Esophagus (tissue), 2 donors: ENCODE measurements at regions not wholly inside any gene's neighbourhood (a gene's known extent, or its start where the extent isn't known, plus 50 kb on each side); places are given as distances from the start of the nearest gene placed in this dataset.

Experiments
- H3K27ac ChIP-seq, 2 donors: one replicate each; pipeline ENCODE4 v1.5.1; 2013; ENCODE audit warnings: low read depth in 2 of 2, mild to moderate bottlenecking in 2 of 2, inconsistent platforms in 1 of 2, low read length in 1 of 2, moderate library complexity in 1 of 2
- H3K27me3 ChIP-seq, 2 donors: one replicate each; pipeline ENCODE4 v1.6.1; 2013; ENCODE audit warnings: low read length in 2 of 2, control low read depth in 1 of 2, mild to moderate bottlenecking in 1 of 2; ENCODE audit not compliant: insufficient read depth in 2 of 2, control insufficient read depth in 1 of 2
- H3K36me3 ChIP-seq, 2 donors: one replicate each; pipeline ENCODE4 v1.6.1; 2013; ENCODE audit warnings: low read length in 1 of 2; ENCODE audit not compliant: control insufficient read depth in 2 of 2, insufficient read depth in 2 of 2
- H3K4me1 ChIP-seq, 2 donors: one replicate each; pipeline ENCODE4 v1.6.1; 2013; ENCODE audit warnings: low read length in 1 of 2; ENCODE audit not compliant: control insufficient read depth in 2 of 2, insufficient read depth in 2 of 2
- H3K4me3 ChIP-seq, 2 donors: one replicate each; pipeline ENCODE4 v1.5.1; 2013; ENCODE audit warnings: low read length in 2 of 2, mild to moderate bottlenecking in 2 of 2, low read depth in 1 of 2, moderate library complexity in 1 of 2
- H3K9me3 ChIP-seq, 2 donors: one replicate each; pipeline ENCODE4 v1.6.1; 2013; ENCODE audit warnings: mild to moderate bottlenecking in 2 of 2, low read depth in 1 of 2, low read length in 1 of 2, moderate library complexity in 1 of 2; ENCODE audit not compliant: control insufficient read depth in 2 of 2, insufficient read depth in 1 of 2
- WGBS, 2 donors: extraction: QIAGEN DNeasy Blood & Tissue Kit; methylation state at CpG; one replicate each; pipeline ENCODE4 v1.1.7; 2013; 5-methylcytosine and 5-hydroxymethylcytosine counted together
- donor health status: healthy with polysubstance abuse.
- donor health status: Bipolar disorder and iron deficiency.

DNA sequence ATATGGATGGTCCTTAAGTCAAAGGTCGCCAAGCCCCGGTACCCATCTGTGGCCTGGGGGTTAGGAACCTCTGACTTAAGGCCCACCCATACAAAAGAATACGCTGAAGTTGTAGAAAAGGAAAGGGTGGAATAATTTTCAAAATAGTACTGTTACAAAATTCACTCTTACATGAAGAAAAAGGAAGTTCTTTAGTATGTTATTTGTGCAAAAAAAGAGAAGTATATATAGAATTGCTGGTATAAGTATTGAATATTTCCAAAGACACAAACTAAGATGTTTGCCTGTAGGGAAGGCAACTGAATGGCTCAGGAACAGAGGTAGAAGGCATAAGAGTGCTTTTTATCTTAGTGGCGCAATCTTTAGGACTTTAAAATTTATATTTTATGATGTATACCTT lies 78.7 kb downstream of the PRLHR start:
- 83 to 88% methylated on average over 4 of the region's 4 CpGs for WGBS, 2 donors

DNA sequence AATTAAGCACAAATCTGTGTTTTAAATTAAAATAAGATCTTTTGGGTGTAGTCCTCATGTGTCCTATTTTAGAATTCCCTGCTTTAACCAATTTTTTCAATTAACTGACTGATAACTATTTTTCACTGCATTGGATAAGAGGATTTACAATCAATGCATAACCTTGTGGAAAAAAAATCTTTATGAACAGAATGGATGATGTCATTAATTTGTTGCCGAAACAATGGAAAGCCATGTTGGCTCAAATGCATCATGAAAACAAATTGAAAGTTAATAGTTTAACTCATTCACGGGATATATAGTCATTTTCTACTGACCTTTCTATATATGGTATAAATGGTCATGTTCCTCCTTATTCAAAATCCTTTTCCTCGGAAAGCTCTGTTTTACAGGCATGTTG lies 82.3 kb downstream of the PRLHR start:
- H3K4me1 ChIP-seq: no peaks in the 10 kb centered on the region
- no peak overlapping the region for H3K27ac ChIP-seq
- H3K9me3 ChIP-seq: no peaks in the 10 kb centered on the region
- no peak overlapping the region for H3K4me3 ChIP-seq
- 83 to 85% methylated on average over 3 of the region's 3 CpGs for WGBS, 2 donors
- H3K36me3 ChIP-seq: no peaks in the 10 kb centered on the region
- H3K27me3 ChIP-seq: no peaks in the 10 kb centered on the region

More for the DNA sequence above, 78.7 kb downstream of the PRLHR start:
- Histone ChIP-seq H3K4me1 (no peaks in the 10 kb centered on the region), H3K27ac (no peak overlapping the region), H3K27me3 (no peaks in the 10 kb centered on the region), H3K4me3 (no peak overlapping the region), H3K36me3 (no peaks in the 10 kb centered on the region), H3K9me3 (peaks cover 0 to 4% of the 10 kb centered on the region in 2 donors)

DNA sequence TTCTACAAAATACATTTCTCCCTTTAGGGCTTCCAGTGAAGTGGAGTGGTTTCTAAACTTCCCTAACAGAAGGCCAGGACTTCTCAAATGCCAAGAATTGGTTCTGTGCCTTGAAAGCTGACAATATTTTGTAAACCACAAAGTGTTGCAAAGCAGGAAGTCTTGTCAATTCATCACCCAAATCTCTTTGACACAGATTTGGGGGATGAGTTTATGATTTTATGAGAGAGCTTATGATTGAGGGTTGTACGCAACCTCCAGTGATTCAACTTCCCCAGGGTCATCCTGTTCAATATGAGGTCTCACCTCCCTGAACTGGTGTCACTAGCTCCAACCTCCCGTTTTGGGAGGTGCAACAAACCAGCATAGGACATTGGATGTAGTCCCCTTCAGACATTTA lies 83.7 kb downstream of the PRLHR start:
- 68 to 81% methylated on average over 2 of the region's 2 CpGs for whole genome bisulfite sequencing, 2 donors

DNA sequence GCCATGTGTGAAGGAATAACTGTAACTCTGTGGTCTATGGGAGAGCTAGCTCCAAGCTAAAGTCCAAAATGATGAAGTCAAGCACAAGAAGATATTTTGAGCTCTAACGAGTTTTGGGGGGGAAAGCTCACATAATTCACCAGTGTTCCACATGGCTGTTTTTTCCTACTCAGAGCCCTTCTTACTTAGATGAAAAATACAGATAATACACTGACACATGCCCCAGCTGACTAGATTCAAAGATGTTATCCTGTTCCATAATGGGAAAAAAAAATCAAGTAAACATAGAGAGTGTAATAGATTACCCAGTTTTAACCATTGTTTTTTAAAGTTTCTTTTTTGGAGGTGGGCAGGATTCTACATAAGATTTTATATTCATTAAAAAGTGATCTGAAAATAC lies 86.6 kb downstream of the PRLHR start:
- H3K27ac ChIP-seq: no peak overlapping the region
- WGBS, 2 donors: 67 to 69% methylated on average over 1 of the region's 1 CpG
- H3K27me3 ChIP-seq: no peaks in the 10 kb centered on the region
- H3K4me3 ChIP-seq: no peak overlapping the region
- H3K4me1 ChIP-seq: no peaks in the 10 kb centered on the region
- H3K36me3 ChIP-seq: no peaks in the 10 kb centered on the region
- no peaks in the 10 kb centered on the region for H3K9me3 ChIP-seq

More for the DNA sequence above, 83.7 kb downstream of the PRLHR start:
- H3K27me3 ChIP-seq: no peaks in the 10 kb centered on the region
- no peak overlapping the region for H3K4me3 ChIP-seq
- H3K4me1 ChIP-seq: no peaks in the 10 kb centered on the region
- no peaks in the 10 kb centered on the region for H3K36me3 ChIP-seq
- H3K9me3 ChIP-seq: no peaks in the 10 kb centered on the region
- no peak overlapping the region for H3K27ac ChIP-seq

DNA sequence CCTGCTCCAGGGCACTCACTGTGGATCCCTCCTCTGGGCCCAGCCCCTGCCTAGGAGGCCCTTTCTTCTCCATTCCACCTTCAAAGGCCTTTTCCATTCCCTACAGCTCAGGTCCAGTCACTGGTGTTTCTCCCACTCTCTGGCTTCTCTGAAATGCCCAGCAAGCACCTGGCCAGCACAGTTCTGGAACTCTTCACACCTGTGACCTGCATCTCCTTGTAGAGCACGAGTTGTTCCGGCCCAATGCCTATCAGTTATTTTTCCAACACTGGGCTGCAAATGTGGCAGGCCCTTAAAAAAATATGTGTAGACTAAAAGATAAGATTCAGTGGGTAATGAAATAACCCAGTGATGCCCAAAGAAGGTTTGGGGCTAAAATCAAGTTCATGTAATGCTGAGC lies 87.1 kb downstream of the PRLHR start:
- Histone ChIP-seq H3K9me3 (no peaks in the 10 kb centered on the region), H3K27ac (no peak overlapping the region), H3K4me1 (no peaks in the 10 kb centered on the region), H3K36me3 (no peaks in the 10 kb centered on the region), H3K4me3 (no peak overlapping the region), H3K27me3 (no peaks in the 10 kb centered on the region)
- 86 to 94% methylated on average over 2 of the region's 2 CpGs for WGBS, 2 donors

DNA sequence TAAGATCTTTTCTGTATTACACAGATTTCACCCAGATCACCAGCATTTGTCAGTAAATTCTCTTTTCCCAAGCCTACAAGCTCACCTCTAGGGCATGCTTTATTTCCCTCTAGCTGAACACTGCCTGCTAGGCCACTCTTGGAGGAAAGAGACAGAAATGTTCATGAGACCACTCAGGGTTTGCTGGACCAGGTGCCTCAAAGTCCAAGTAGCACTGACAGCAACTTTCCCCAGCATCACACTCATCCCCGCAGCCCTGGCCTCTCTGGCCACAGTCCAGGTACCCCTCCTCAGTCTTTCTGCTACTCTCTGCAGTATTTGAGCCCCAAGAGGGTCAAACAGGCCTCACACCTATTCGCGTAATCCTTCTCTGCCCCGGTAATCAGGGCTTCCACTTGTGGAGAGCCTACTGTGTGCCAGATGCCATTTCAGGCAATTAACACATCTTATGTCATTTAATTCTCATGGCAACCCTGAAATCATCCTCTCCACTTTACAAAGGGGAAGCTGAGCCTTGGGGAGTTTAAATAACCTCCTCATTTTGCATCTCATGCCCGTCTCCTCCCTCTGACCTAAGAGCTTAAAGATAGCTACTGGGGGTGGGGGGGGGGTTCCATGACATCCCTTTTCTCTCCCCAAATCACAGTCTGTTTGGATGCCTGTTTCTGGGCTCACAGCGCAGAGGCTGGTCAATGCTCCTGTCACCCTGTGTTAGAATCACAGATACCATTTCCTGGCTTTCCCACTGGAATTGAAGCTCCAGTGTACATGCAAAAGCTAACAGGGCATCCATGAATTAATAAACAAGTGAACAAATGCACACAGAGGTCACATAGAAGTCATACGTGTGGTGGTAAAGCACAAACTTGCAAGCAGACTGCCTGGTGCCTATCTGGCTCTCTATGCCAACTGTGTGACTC lies 88.5 kb downstream of the PRLHR start:
- H3K36me3 ChIP-seq: no peaks in the 10 kb centered on the region
- 88 to 92% methylated on average over 7 of the region's 7 CpGs for WGBS, 2 donors
- H3K27me3 ChIP-seq: no peaks in the 10 kb centered on the region
- H3K4me1 ChIP-seq: peaks cover 0 to 2% of the 10 kb centered on the region in 2 donors
- no peaks in the 10 kb centered on the region for H3K9me3 ChIP-seq
- no peak overlapping the region for H3K27ac ChIP-seq
- no peak overlapping the region for H3K4me3 ChIP-seq

DNA sequence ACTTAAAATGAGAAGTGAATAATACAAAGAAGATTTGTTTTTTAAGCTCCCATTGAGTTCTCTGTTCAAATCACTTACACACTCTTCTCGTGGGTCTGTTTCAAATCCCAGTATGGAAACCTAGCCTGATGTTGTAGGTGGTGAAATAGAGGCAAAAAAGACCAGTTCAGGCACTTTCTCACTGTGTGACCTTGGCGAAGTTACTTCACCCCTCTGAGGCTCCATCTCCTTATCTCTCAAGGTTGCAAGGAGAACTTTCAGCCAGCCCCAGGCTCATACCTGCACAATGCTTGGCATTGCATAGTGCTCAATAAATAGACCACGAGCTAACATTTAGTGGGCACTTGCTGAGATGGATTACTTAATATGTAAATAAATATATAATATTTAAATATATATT lies 90.1 kb downstream of the PRLHR start:
- Histone ChIP-seq H3K4me3 (no peak overlapping the region), H3K4me1 (peaks cover 0 to 3% of the 10 kb centered on the region in 2 donors), H3K36me3 (no peaks in the 10 kb centered on the region), H3K9me3 (no peaks in the 10 kb centered on the region), H3K27ac (no peak overlapping the region), H3K27me3 (no peaks in the 10 kb centered on the region)
- 72 to 74% methylated on average over 3 of the region's 3 CpGs for WGBS, 2 donors

DNA sequence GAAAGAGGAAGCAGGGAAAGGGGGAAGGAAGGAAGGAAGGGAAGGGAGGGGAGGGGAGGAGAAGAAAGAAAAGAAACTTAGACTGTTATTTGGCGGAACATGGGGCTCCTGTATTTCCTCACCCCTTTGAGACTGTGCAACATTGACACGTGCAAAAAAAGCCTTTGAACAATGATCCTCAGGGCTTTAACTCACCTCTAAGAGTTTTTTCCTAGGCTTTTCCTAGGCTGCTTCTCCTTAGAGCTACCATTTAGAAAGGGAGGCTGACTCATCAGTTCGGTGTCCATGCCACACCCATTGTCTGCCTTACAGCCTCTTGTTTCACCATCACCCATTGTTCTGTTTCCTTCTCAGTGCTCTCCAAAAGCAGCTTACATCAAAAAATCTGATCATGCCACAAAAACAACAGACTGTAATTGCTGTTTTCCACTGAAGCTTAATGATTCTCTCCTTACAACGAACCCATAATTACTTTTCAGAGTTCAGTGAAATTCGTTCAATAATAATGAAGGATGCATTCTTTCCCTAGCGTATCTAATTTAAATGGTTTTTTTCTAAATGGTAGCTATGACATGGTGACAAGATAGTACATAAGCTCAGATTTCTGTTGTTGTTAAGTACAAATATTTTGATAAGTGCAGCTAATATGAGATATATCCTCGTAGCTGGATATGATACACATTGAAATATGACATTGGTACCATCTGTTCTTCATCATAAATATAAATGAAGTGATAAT lies 90.8 kb downstream of the PRLHR start:
- H3K4me3 ChIP-seq: no peak overlapping the region
- no peaks in the 10 kb centered on the region for H3K27me3 ChIP-seq
- no peaks in the 10 kb centered on the region for H3K36me3 ChIP-seq
- H3K9me3 ChIP-seq: no peaks in the 10 kb centered on the region
- peaks cover 0 to 3% of the 10 kb centered on the region in 2 donors for H3K4me1 ChIP-seq
- WGBS, 2 donors: 31 to 43% methylated on average over 7 of the region's 7 CpGs
- no peak overlapping the region for H3K27ac ChIP-seq

DNA sequence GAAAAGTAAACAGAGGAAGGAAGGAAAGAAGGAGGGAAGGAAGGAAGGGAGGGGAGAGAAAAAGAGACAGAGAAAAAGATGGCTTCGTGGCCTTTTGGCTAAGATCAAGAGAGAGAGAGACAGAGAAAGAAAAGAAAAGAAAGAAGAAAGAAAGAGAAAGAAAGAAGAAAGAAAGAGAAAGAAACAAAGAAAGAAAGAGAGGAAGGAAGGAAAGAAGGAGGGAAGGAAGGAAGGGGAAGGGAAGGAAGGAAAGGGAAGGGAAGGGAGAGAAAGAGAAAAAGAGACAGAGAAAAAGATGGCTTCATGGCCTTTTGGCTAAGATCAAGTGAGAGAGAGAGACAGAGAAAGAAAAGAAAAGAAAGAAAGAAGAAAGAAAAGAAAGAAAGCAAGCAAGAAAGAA lies 91.4 kb downstream of the PRLHR start:
- Histone ChIP-seq H3K36me3 (no peaks in the 10 kb centered on the region), H3K27ac (no peak overlapping the region), H3K27me3 (no peaks in the 10 kb centered on the region), H3K4me3 (no peak overlapping the region), H3K4me1 (peaks cover 0 to 3% of the 10 kb centered on the region in 2 donors), H3K9me3 (no peaks in the 10 kb centered on the region)
- WGBS, 2 donors: 77 to 87% methylated on average over 1 of the region's 1 CpG
